ENCODE measurements at regions not wholly inside any gene's neighbourhood (a gene's known extent, or its start where the extent isn't known, plus 50 kb on each side); places are given as distances from the start of the nearest gene placed in this dataset.

- FAIRE-seq (no peak), DNase-seq (ENCODE audit: low read depth, low spot score) (no peak), ATAC-seq (no peak)
- no peaks in the 10 kb centered on the region for H3K9me3 ChIP-seq (replicated peaks; ENCODE audit: control insufficient read depth, insufficient read depth, low read length)
- no peak overlapping the region for H3K9ac ChIP-seq (ENCODE audit: control insufficient read depth, insufficient read depth, low read length)
- no peak overlapping the region for H2AFZ ChIP-seq (ENCODE audit: control insufficient read depth, low read depth, low read length)
- POLR2A ChIA-PET, result no interaction called here
- in situ Hi-C loops (cut with MboI), result no loop called here
- no TSS peak for BruUV-seq (replicated peaks)
- 71% methylated on average over 5 of the region's 5 CpGs for WGBS (ENCODE audit: insufficient coverage, insufficient replicate concordance, low lambda C conversion rate, missing lambda C conversion rate)
- SMC1A ChIA-PET (ENCODE audit: uncharacterized antibody, unreplicated experiment), result interaction anchor here (1.2 kb wide), 1 partner anchor 11 kb away, joined by 3 read pairs; no protein-coding TSS in a partner anchor
- CTCF ChIA-PET, result interaction anchor here (0.8 kb wide), 1 partner anchor 66 kb away, joined by 3 read pairs; no protein-coding TSS in a partner anchor
- no peaks in the 10 kb centered on the region for H3K4me1 ChIP-seq (ENCODE audit: control insufficient read depth, insufficient read depth, low read length)
- intact Hi-C loops (cut with micrococcal nuclease; ENCODE audit: unreplicated experiment), result no loop called here
- RAD21 ChIA-PET (ENCODE audit: unreplicated experiment), result no interaction called here
- no peak for TF ChIP-seq TCF7 (IDR thresholded peaks at IDR 0.05; ENCODE audit: borderline replicate concordance)
- TF ChIP-seq POLR2AphosphoS2 (IDR thresholded peaks at IDR 0.05; ENCODE audit: low read depth, low read length), result no peak
- no peak for TF ChIP-seq RBBP5 (conservative IDR thresholded peaks at IDR 0.05)
- TF ChIP-seq SUZ12 (IDR thresholded peaks at IDR 0.05; ENCODE audit: unreplicated experiment), result no peak
- no peak for TF ChIP-seq RAD21 (IDR thresholded peaks at IDR 0.05; ENCODE audit: insufficient read depth, low read depth, low read length)
- TF ChIP-seq MAX (IDR thresholded peaks at IDR 0.05; ENCODE audit: low read depth, low read length), result no peak
- TF ChIP-seq PRDM15 (CRISPR knock-in tag; IDR thresholded peaks at IDR 0.05), result no peak
- TF ChIP-seq, protein P1, sequence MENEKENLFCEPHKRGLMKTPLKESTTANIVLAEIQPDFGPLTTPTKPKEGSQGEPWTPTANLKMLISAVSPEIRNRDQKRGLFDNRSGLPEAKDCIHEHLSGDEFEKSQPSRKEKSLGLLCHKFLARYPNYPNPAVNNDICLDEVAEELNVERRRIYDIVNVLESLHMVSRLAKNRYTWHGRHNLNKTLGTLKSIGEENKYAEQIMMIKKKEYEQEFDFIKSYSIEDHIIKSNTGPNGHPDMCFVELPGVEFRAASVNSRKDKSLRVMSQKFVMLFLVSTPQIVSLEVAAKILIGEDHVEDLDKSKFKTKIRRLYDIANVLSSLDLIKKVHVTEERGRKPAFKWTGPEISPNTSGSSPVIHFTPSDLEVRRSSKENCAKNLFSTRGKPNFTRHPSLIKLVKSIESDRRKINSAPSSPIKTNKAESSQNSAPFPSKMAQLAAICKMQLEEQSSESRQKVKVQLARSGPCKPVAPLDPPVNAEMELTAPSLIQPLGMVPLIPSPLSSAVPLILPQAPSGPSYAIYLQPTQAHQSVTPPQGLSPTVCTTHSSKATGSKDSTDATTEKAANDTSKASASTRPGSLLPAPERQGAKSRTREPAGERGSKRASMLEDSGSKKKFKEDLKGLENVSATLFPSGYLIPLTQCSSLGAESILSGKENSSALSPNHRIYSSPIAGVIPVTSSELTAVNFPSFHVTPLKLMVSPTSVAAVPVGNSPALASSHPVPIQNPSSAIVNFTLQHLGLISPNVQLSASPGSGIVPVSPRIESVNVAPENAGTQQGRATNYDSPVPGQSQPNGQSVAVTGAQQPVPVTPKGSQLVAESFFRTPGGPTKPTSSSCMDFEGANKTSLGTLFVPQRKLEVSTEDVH (IDR thresholded peaks at IDR 0.05; ENCODE audit: low read depth, partially characterized antibody), result no peak
- TF ChIP-seq PML (IDR thresholded peaks at IDR 0.05; ENCODE audit: low read length), result no peak
- TF ChIP-seq TAF1 (IDR thresholded peaks at IDR 0.05; ENCODE audit: borderline replicate concordance, low read depth, low read length), result no peak
- no peak for TF ChIP-seq CREB1 (IDR thresholded peaks at IDR 0.05; ENCODE audit: low read depth)
- no peak for TF ChIP-seq KLF5 (IDR thresholded peaks at IDR 0.05; ENCODE audit: partially characterized antibody)
- no peak for TF ChIP-seq TCF3 (IDR thresholded peaks at IDR 0.05; ENCODE audit: borderline replicate concordance, insufficient read depth, low read depth, low read length)
- no peak for TF ChIP-seq WRNIP1 (IDR thresholded peaks at IDR 0.05; ENCODE audit: borderline replicate concordance, low read depth, low read length)
- TF ChIP-seq HDGF (IDR thresholded peaks at IDR 0.05), result no peak
- H3K27me3 ChIP-seq (replicated peaks in 1 of 2; ENCODE audit: control insufficient read depth in 2 of 2, insufficient read depth in 2 of 2, low read length in 1 of 2), result no peaks in the 10 kb centered on the region
- H3K4me3 ChIP-seq, result no peak overlapping the region
- no peaks in the 10 kb centered on the region for H3K36me3 ChIP-seq (ENCODE audit: control insufficient read depth in 2 of 2, insufficient read depth in 2 of 2, low read length in 1 of 2)
- no peaks in the 10 kb centered on the region for H4K20me1 ChIP-seq (ENCODE audit: control insufficient read depth, insufficient read depth)
- no peak overlapping the region for H3K4me2 ChIP-seq (ENCODE audit: control insufficient read depth, insufficient read depth)
- H3K27ac ChIP-seq (ENCODE audit: control insufficient read depth, insufficient read depth), result no peak overlapping the region
- no peaks in the 10 kb centered on the region for H3K79me2 ChIP-seq (ENCODE audit: control insufficient read depth, insufficient read depth, low read length)
Observed at GRCh38 chr14:66425402-66425801, 60.8 kb upstream of the CCDC196 start.

All from GM12878 (cell line).